ENCODE measurements at regions not wholly inside any gene's neighbourhood (a gene's known extent, or its start where the extent isn't known, plus 50 kb on each side); places are given as distances from the start of the nearest gene placed in this dataset.

DNA sequence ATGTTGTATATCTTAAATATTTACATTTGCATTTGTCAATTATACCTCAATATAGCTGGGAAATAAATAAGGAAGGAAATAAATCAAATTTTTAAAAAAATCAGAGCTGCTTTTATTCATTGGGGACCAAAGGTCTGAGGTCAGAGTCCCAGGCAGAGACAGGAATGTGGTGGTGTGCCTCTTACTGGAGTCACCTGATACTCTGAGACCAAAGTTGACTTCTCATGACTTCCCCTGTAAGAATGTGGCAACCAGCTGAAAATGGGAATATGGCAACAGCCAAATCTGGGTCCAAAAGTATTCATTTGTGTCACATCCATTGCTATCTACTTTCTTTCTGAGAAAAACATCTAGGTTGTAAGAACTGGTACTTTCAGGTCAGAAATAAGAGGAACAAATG lies 496.6 kb upstream of the TMPO start:
- TF ChIP-seq, protein P1, sequence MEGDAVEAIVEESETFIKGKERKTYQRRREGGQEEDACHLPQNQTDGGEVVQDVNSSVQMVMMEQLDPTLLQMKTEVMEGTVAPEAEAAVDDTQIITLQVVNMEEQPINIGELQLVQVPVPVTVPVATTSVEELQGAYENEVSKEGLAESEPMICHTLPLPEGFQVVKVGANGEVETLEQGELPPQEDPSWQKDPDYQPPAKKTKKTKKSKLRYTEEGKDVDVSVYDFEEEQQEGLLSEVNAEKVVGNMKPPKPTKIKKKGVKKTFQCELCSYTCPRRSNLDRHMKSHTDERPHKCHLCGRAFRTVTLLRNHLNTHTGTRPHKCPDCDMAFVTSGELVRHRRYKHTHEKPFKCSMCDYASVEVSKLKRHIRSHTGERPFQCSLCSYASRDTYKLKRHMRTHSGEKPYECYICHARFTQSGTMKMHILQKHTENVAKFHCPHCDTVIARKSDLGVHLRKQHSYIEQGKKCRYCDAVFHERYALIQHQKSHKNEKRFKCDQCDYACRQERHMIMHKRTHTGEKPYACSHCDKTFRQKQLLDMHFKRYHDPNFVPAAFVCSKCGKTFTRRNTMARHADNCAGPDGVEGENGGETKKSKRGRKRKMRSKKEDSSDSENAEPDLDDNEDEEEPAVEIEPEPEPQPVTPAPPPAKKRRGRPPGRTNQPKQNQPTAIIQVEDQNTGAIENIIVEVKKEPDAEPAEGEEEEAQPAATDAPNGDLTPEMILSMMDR (IDR thresholded peaks at IDR 0.05) = no peak
- Histone ChIP-seq H3K27me3 (replicated peaks; ENCODE audit: insufficient read depth) (no peaks in the 10 kb centered on the region), H3K4me3 (no peak overlapping the region), H3K4me1 (ENCODE audit: control insufficient read depth in 1 of 2, low read depth in 2 of 2) (no peaks in the 10 kb centered on the region), H3K9me3 (no peaks in the 10 kb centered on the region), H3K27ac (no peak overlapping the region), H3K36me3 (no peaks in the 10 kb centered on the region)
- no peak for ATAC-seq (ENCODE audit: insufficient number of reproducible peaks, low FRiP score, low read depth)
- DNase-seq (ENCODE audit: low spot score) = no peak

DNA sequence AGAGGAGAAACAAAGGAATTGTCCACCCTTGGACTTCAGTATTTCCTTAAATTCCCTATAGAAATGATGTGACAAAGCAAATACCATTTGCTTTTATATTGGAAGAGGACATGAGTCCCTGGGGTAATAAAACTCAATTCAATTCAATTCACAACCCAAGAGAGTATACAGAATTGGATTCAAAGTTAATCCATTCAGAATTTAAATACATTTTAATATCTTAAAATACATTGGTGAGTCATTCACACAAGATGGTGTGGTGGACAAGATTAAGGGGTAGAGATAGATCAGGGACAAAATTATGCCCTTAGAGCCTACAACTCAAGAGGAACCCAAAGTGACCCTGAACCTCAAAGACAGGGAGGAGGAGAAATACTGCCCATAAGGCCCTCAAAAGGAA lies 495.0 kb upstream of the TMPO start:
- H3K4me1 ChIP-seq (ENCODE audit: control insufficient read depth in 1 of 2, low read depth in 2 of 2) = no peaks in the 10 kb centered on the region
- no peak overlapping the region for H3K27ac ChIP-seq
- no peak overlapping the region for H3K4me3 ChIP-seq
- ATAC-seq (ENCODE audit: insufficient number of reproducible peaks, low FRiP score, low read depth) (no peak), DNase-seq (ENCODE audit: low spot score) (no peak)
- TF ChIP-seq, protein P1 (IDR thresholded peaks at IDR 0.05) = no peak
- no peaks in the 10 kb centered on the region for H3K27me3 ChIP-seq (replicated peaks; ENCODE audit: insufficient read depth)
- no peaks in the 10 kb centered on the region for H3K36me3 ChIP-seq
- H3K9me3 ChIP-seq = no peaks in the 10 kb centered on the region

DNA sequence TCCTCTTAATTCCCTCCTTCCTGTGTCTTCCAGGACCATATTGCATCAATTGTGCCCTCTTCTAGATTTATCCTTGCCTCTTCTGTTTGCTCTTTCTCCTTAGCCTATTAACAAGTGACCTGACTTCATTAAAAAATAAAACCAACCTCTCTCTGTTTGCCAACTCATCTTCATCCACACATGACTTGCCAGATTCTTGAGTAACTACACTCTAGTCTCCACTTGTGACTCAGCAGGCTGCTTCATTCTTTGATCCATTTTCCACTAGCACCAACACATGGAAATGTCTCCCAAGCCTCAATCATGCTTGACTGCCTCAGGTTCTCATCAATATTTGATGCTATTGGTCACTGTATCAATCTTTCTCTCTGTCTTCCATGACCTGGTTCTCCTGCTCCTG lies 492.4 kb upstream of the TMPO start:
- Histone ChIP-seq H3K27me3 (replicated peaks; ENCODE audit: insufficient read depth) (no peaks in the 10 kb centered on the region), H3K36me3 (no peaks in the 10 kb centered on the region), H3K4me3 (no peak overlapping the region), H3K27ac (no peak overlapping the region), H3K4me1 (ENCODE audit: control insufficient read depth in 1 of 2, low read depth in 2 of 2) (no peaks in the 10 kb centered on the region), H3K9me3 (no peaks in the 10 kb centered on the region)
- DNase-seq (ENCODE audit: low spot score) = no peak
- TF ChIP-seq, protein P1 (IDR thresholded peaks at IDR 0.05) = no peak
- no peak for ATAC-seq (ENCODE audit: insufficient number of reproducible peaks, low FRiP score, low read depth)

DNA sequence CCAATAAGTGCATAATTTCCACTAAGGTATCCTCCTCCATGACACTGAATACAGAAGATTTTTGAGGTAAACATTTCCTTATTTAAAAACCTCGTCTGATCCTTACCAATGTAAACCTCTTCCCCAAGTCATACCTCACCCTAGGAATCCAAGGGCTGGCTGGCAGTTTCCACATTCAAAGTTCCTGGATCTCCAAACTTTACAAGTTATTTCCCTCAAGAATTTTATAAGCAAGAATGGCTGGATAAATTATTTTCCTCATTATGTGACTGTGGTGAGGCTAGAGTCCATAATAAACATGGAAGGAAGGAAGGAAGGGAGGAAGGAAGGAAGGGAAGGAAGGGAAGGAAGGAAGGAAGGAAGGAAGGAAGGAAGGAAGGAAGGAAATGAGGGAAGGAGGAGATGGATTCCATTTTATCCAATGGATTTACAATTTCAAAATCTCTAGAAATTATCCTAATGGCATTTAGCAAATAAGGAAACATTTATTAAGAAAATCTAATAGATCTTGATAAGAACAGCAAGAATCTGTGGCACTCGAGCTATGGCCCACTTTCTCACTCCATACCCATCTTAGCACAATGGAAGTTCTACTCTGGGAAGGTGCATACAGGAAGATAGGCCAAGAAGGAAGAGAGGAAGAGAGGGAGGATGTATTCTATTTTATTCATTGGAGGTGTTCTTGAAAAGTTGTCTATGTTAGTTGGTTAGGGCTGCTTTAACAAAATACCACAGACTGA lies 477.8 kb upstream of the TMPO start:
- TF ChIP-seq, protein P1 (IDR thresholded peaks at IDR 0.05) = no peak
- H3K9me3 ChIP-seq = no peaks in the 10 kb centered on the region

DNA sequence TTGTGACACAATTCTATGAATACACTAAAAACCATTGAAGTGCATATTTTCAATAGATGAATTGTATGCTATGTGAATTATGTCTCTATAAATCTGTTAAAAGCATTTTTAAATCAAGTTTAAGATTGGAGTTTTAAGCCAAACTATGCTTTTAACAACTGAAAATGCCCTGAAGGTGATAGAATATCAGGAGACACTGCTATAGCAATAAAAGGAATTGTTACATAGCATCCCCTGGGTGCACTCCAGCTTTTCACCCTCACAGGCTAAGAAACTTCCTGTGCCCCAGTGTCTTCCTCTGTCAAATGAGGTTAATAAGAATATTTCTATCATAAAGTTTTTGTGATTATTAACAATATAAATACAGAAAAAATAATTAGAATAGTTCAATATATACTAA lies 472.7 kb upstream of the TMPO start:
- H3K4me1 ChIP-seq (ENCODE audit: control insufficient read depth in 1 of 2, low read depth in 2 of 2) = no peaks in the 10 kb centered on the region
- H3K36me3 ChIP-seq = no peaks in the 10 kb centered on the region
- no peaks in the 10 kb centered on the region for H3K27me3 ChIP-seq (replicated peaks; ENCODE audit: insufficient read depth)
- H3K27ac ChIP-seq = no peak overlapping the region
- ATAC-seq (ENCODE audit: insufficient number of reproducible peaks, low FRiP score, low read depth) = no peak
- TF ChIP-seq, protein P1 (IDR thresholded peaks at IDR 0.05) = no peak
- no peaks in the 10 kb centered on the region for H3K9me3 ChIP-seq
- no peak for DNase-seq (ENCODE audit: low spot score)
- H3K4me3 ChIP-seq = no peak overlapping the region

More for the DNA sequence above, 477.8 kb upstream of the TMPO start:
- Histone ChIP-seq H3K4me1 (ENCODE audit: control insufficient read depth in 1 of 2, low read depth in 2 of 2) (no peaks in the 10 kb centered on the region), H3K27me3 (replicated peaks; ENCODE audit: insufficient read depth) (no peaks in the 10 kb centered on the region), H3K27ac (no peak overlapping the region), H3K36me3 (no peaks in the 10 kb centered on the region), H3K4me3 (no peak overlapping the region)
- DNase-seq (ENCODE audit: low spot score) (no peak), ATAC-seq (ENCODE audit: insufficient number of reproducible peaks, low FRiP score, low read depth) (no peak)
